ENCODE measurements at regions not wholly inside any gene's neighbourhood (a gene's known extent, or its start where the extent isn't known, plus 50 kb on each side); places are given as distances from the start of the nearest gene placed in this dataset.

DNA sequence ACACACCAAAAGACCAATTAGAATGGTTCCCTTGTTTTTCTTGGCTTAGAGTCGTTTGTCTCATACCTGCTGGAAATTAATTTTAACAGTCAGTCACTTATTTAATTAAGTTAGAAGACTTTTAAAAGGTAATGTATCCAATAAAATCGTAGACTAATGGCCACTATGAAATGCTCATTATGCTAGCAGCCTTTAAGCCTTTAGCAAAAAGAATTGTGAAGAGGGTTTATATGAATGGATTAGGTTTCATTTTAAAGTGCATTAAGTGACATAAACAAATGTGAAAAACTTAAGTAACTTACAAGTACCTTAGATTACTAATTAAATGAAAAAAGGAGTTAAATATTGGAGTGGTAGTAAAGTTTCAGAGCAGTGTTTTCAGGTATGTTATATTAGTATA, 139.6 kb downstream of the RXFP2 start (continued):
- 0 out of 2 replicates have a peak, but pooled peaks have one; percentile 45 for TF ChIP-seq BCL11A (tag by site-specific recombination; IDR thresholded peaks at IDR 0.05; ENCODE audit: low read depth)

DNA sequence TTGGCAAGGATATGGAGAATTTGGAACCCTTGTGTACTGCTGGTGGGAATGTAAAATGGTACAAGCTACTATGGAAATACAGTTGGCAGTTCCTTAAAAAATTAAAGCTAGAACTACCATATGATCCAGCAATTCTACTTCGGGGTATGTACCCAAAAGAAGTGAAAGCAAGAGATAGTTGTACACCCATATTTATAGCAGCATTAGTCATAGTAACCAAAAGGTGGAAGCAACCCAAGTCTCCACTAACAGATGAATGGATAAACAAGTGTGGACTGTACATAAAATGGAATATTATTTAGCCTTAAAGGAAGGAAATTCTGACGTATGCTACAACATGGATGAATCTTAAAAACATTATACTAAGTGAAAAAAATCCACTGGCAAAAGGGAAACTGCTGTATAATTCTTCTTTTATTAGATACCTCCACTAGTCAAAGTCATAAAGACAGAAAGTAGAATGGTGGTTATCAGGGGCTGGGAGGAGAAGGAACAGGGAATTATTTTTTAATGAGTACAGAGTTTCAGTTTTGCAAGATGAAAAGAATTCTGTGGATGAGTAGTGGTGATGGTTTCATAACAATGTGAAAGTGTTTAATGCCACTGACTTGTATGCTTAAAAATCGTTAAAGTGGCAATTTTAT, 141.6 kb downstream of the RXFP2 start:
- Histone ChIP-seq H3K4me1 (ENCODE audit: control insufficient read depth, insufficient read depth, low read length) (no peaks in the 10 kb centered on the region), H3K36me3 (ENCODE audit: control insufficient read depth in 2 of 2, insufficient read depth in 1 of 2, low read length in 2 of 2) (no peaks in the 10 kb centered on the region), H3K27ac (ENCODE audit: extremely low read depth, low read depth, low read length) (no peak overlapping the region), H3K4me3 (ENCODE audit: low read depth, low read length) (no peak overlapping the region), H3K9me3 (ENCODE audit: control insufficient read depth, insufficient read depth, low read depth, low read length) (no peaks in the 10 kb centered on the region)
- ChIA-PET POLR2A (no interaction called here), CTCF (no interaction called here)
- no peak for TF ChIP-seq BCL11A (tag by site-specific recombination; IDR thresholded peaks at IDR 0.05; ENCODE audit: low read depth)
- no peak for TF ChIP-seq KLF7 (tag by site-specific recombination; IDR thresholded peaks at IDR 0.05; ENCODE audit: borderline replicate concordance)
- no peak for TF ChIP-seq RBAK (tag by site-specific recombination; IDR thresholded peaks at IDR 0.05)
- no peak for TF ChIP-seq ZNF473 (tag by site-specific recombination; IDR thresholded peaks at IDR 0.05)
- no peak for TF ChIP-seq ZNF274 (IDR thresholded peaks at IDR 0.05; ENCODE audit: low read length)
- TF ChIP-seq ZNF274 (tag by site-specific recombination; IDR thresholded peaks at IDR 0.05; ENCODE audit: borderline replicate concordance) = no peak
- no peak for TF ChIP-seq ZNF169 (tag by site-specific recombination; IDR thresholded peaks at IDR 0.05)
- TF ChIP-seq TCF7L2 (IDR thresholded peaks at IDR 0.05; ENCODE audit: borderline replicate concordance, low read depth, low read length) = no peak
- no peak for TF ChIP-seq ZNF184 (tag by site-specific recombination; IDR thresholded peaks at IDR 0.05)

DNA sequence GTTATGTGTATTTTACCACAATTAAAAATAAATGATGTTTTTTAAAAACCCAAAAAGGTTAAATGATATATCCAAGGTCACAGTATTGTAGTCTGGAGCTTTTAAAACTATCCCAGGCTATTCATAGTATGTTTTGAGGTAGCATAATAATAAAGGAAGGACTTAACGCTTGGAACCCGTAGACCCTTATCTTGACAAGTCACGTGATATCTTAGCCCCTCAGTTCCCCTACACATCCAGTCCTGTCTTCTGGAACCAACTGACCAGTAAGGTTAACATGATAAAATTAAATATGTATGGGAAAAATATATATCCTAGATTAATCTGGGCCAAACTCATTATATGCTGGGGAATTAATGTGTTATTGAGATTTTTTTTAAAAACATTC, 142.2 kb downstream of the RXFP2 start:
- no peaks in the 10 kb centered on the region for H3K36me3 ChIP-seq (ENCODE audit: control insufficient read depth in 2 of 2, insufficient read depth in 1 of 2, low read length in 2 of 2)
- TF ChIP-seq ZNF138 (tag by site-specific recombination; IDR thresholded peaks at IDR 0.05; ENCODE audit: borderline replicate concordance) (no peak), ZNF174 (tag by site-specific recombination; IDR thresholded peaks at IDR 0.05) (no peak), ZNF23 (tag by site-specific recombination; IDR thresholded peaks at IDR 0.05; ENCODE audit: borderline replicate concordance) (no peak), ZBTB17 (tag by site-specific recombination; IDR thresholded peaks at IDR 0.05) (no peak), GLI2 (tag by site-specific recombination; IDR thresholded peaks at IDR 0.05; ENCODE audit: borderline replicate concordance, low read depth) (no peak), ZNF629 (tag by site-specific recombination; IDR thresholded peaks at IDR 0.05) (no peak)
- H3K27ac ChIP-seq (ENCODE audit: extremely low read depth, low read depth, low read length) = no peak overlapping the region
- no peaks in the 10 kb centered on the region for H3K4me1 ChIP-seq (ENCODE audit: control insufficient read depth, insufficient read depth, low read length)
- CTCF ChIA-PET = no interaction called here
- POLR2A ChIA-PET = no interaction called here
- no peak overlapping the region for H3K4me3 ChIP-seq (ENCODE audit: low read depth, low read length)
- no peaks in the 10 kb centered on the region for H3K9me3 ChIP-seq (ENCODE audit: control insufficient read depth, insufficient read depth, low read depth, low read length)

DNA sequence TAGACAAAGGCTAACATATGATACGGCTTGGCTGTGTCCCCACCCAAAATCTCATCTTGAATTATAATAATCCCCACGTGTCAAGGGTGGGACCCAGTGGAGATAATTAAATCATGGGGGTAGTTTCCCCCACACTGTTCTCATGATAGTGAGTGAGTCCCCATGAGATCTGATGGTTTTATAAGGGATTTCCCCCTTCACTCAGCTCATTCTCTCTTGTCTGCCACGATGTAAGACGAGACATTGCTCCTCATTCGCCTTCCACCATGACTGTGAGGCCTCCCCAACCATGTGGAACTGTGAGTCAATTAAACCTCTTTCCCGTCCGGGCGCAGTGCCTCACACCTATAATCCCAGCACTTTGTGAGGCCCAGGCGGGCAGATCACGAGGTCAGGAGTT, 143.5 kb downstream of the RXFP2 start:
- no peak overlapping the region for H3K4me3 ChIP-seq (ENCODE audit: low read depth, low read length)
- no peak for TF ChIP-seq ZNF596 (tag by site-specific recombination; IDR thresholded peaks at IDR 0.05)
- no peak for TF ChIP-seq YY2 (tag by site-specific recombination; IDR thresholded peaks at IDR 0.05)
- TF ChIP-seq ZNF561 (tag by site-specific recombination; IDR thresholded peaks at IDR 0.05; ENCODE audit: borderline replicate concordance) = no peak
- no peak for TF ChIP-seq GLIS1 (tag by site-specific recombination; IDR thresholded peaks at IDR 0.05)
- TF ChIP-seq FEZF1 (tag by site-specific recombination; IDR thresholded peaks at IDR 0.05) = no peak
- TF ChIP-seq, protein P1, sequence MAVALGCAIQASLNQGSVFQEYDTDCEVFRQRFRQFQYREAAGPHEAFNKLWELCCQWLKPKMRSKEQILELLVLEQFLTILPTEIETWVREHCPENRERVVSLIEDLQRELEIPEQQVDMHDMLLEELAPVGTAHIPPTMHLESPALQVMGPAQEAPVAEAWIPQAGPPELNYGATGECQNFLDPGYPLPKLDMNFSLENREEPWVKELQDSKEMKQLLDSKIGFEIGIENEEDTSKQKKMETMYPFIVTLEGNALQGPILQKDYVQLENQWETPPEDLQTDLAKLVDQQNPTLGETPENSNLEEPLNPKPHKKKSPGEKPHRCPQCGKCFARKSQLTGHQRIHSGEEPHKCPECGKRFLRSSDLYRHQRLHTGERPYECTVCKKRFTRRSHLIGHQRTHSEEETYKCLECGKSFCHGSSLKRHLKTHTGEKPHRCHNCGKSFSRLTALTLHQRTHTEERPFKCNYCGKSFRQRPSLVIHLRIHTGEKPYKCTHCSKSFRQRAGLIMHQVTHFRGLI (tag by site-specific recombination; IDR thresholded peaks at IDR 0.05) = no peak
- no peak for TF ChIP-seq ZNF211 (tag by site-specific recombination; IDR thresholded peaks at IDR 0.05; ENCODE audit: low read depth)
- CTCF ChIA-PET = interaction anchor here (0.6 kb wide), 2 partner anchors 154 to 363 kb away, joined by 3 to 6 read pairs; no protein-coding TSS in a partner anchor
- H3K4me1 ChIP-seq (ENCODE audit: control insufficient read depth, insufficient read depth, low read length) = no peaks in the 10 kb centered on the region
- POLR2A ChIA-PET = no interaction called here
- H3K9me3 ChIP-seq (ENCODE audit: control insufficient read depth, insufficient read depth, low read depth, low read length) = no peaks in the 10 kb centered on the region
- H3K36me3 ChIP-seq (ENCODE audit: control insufficient read depth in 2 of 2, insufficient read depth in 1 of 2, low read length in 2 of 2) = no peaks in the 10 kb centered on the region
- no peak overlapping the region for H3K27ac ChIP-seq (ENCODE audit: extremely low read depth, low read depth, low read length)
